ENCODE measurements at regions not wholly inside any gene's neighbourhood (a gene's known extent, or its start where the extent isn't known, plus 50 kb on each side); places are given as distances from the start of the nearest gene placed in this dataset.

GRCh38 chr1:60894741-60895140, 187.6 kb upstream of the NFIA start:
- TF ChIP-seq CTCF (IDR thresholded peaks at IDR 0.05; ENCODE audit: low read depth, low read length, poor library complexity, severe bottlenecking) = no peak
- TF ChIP-seq EZH2phosphoT487 (IDR thresholded peaks at IDR 0.05; ENCODE audit: borderline replicate concordance, low read length) = no peak

Data from DOHH2 (cell line).